ENCODE measurements at regions not wholly inside any gene's neighbourhood (a gene's known extent, or its start where the extent isn't known, plus 50 kb on each side); places are given as distances from the start of the nearest gene placed in this dataset.
A peak's percentile ranks its signal among the peaks of the same experiment; 100 is the strongest.
"Not testable (repeated sequence)": the region's sequence is repeated elsewhere in the genome, so short reads cannot be mapped to it uniquely, and the experiment has no call there.

DNA sequence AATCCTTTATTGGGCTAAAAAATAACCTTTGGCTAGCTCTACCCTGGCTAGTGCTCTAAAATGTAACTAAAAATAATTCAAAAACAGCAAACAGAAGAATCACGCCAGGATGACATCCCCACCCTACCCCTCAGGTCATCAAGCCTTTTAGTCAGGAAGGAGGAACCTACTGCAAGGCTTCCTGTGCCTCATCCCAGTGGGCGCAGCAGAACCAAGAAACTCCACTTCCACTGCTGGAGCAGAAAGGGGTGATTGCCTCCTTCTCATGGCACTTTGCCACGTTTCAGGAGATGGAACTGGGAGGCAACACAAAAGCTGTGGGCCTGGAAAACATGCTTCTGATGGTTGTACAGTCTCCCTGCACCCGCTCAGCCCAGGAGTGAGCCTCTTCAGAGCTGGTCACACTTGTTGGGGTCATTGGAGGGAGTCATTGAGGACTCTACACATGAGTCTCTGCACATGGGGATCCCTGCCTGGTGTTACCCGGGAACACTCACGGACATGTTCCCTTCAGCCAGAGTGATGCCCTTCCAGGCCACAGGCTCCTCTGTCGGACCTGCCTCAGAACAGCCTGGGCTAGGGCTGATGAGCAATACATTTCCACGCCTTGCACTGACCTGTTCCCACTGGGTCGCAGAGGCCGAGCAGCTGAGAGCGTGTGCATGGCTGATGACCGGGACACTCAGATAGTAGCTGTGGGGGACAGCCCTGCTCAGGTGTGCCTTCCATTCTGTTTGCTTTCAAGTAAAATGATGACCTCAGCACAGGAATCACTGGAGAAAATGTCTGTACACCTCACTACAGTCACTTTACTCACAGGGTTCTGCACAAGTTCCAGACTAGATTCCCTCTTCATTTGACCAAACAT lies 355.3 kb downstream of the FGFR2 start:
- DNase-seq = no peak

DNA sequence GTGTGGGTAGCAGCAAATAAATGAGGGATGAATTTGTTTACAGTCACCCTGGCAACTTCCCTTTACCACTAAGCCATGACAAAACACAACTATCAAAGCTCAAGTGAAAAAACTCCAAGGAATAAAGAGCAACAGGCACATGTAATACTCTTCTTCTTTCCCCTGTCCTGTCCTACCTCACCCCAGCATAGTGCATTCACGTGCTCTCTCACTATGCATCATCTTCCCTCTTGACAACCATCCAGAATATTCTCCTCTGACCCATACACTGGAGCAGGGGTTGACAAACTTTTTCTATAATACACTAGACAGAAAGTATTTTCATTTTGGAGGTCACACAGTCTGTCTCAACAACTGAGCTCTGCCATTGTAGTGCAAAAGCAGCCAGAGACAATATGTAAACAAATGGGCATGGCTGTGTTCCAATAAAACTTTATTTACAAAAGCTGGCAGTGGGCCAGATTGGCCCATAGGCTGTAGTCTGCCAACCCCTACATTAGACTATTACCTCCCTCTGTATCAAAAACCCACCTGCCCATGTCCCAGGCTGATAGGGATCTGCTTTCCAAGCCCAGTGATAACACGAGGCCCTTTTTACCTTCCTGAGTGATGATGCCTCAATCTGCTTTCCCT lies 354.5 kb downstream of the FGFR2 start:
- no peak for DNase-seq

DNA sequence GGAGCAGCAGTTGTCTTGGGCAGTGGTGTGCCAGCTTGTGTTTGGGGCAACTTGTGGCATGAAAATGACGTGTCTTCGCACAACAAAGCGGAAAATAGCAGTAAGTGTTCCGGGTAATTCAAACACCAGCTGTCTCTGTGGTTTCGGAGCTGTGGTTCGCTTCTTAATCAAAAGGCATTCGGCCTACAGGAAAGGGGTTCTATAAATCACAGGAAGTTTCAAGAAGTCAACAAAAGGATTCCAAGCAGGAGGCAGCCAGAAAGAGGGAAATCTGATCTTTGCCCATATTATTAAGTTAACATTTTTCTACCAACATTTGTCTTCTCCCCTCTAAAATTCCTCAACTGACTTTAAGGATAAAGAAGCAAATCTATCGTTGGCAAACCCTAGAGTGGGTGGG lies 353.4 kb downstream of the FGFR2 start:
- DNase-seq = peak; percentile 5

DNA sequence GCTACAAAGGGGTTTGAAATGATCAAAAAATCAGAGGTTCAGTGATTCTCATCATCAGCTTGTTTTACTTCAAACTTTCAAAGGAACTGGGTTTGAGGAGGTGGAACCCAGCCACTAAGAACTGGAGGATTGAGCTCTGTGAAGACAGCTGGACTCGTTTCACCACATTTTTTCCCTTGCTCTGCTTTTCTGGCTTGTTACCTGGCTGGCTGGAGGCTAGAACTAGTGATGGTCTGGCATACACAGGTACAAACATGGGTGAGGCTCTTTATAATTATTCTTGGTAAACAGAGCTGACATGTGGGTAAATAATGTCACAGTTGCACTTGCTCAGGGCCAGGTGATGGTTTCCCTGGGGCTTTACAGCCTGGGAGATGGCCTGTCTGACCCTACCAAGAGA lies 352.5 kb downstream of the FGFR2 start:
- DNase-seq = no peak

DNA sequence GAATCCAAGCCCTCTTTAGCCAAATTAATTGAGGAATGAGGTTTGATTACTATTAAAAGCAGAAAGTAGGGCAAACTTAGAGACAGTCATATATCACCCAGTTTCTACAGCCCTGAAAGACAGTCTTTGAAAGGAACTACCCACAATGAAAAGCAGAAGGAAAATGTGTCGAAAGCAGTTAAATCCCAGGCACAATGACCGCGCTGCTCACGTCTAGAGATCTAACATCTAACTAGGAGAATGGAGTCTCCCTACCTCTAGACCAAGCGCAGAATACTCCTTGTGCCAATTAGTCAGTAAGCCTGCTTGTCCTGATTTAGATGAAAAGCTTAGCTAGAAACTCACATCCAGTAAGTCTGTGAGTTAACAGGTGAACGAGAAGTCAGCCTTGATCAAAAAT lies 350.0 kb downstream of the FGFR2 start:
- no peak for DNase-seq

DNA sequence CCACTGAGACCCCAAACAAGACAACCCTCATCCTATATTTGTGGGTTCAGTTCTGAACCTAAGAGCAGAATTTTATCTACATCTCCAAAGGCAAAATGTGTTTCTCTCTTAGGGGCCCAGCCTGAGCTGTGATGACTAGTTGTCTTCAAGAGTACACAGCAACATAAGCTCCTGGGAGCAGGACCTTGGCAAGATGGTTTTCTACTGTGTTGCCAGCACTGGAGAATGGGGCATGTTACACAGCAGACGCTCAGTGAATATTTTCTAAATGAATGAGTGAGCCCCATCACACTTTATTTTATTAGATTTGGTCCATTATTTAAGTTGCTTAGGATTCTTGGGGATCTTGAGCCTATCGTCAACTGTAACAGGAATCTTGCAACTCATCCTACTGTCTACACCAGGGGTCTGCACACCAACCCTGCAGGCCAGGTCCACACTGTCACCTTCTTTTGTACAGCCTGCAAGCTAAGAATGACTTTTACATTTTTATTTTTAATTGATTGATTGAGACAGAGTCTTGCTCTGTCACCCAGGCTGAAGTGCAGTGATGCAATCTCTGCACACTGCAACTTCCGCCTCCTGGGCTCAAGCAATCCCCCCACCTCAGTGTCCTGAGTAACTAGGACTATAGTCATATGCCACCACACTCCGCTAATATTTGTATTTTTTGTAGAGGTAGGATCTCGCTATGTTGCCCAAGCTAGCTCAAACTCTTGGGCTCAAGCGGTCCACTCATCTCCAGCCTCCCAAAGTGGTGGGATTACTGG lies 347.1 kb downstream of the FGFR2 start:
- no peak for DNase-seq

DNA sequence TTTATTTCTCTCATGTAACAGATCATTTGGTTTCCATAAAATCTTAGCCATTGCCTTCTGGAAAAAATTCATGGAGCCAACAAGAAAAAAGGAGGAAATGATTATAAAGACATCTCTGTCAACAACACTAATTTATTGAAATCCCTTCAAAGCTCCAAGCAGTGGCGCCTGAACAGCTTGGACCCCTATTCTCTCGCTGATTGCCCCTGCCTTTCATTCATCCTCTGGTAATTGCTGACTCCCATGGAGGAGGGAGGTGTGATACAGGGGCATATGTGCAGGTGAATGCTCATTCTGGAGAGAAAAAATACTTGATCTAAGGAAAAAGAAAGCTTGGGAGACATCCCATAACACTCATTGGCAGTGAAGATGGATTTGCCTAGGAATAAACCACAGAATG lies 345.5 kb downstream of the FGFR2 start:
- no peak for DNase-seq

DNA sequence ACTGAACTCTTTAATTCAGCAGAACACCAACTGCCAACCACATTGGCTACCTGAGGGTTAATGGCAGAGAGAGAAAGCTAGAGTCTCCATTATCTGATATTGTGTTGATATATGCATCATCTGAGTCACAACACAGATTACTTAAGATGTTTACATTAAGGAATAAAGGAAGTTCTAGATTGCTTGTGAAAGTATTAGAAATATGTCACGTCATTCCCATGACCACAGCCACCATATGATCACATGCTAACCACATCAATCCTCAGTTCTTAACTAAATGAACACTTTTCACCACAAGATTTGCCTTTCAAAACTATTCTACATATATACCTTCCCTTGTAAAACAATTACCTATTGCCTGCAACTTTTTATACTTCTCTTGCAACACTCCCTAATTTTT lies 337.9 kb downstream of the FGFR2 start:
- no peak for DNase-seq

DNA sequence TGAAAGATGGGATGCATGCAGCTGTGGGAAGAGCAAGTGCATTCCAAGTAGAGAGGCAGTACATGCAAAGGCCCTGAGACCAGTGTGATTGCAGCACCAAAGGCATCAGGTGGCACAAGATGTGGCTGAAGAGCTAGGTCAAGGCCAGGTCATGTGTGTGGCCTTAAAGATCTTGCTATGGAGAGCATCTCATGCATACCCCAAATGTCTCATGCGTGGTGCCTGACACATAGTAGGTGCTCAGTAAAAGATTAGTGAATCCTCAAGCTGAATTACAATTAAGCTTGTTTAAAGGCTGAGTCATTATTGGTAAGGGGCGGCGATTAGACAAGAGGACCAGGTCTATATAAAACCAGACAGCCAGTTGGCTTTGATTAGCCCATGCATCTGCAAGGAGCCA lies 336.6 kb downstream of the FGFR2 start:
- no peak for DNase-seq

DNA sequence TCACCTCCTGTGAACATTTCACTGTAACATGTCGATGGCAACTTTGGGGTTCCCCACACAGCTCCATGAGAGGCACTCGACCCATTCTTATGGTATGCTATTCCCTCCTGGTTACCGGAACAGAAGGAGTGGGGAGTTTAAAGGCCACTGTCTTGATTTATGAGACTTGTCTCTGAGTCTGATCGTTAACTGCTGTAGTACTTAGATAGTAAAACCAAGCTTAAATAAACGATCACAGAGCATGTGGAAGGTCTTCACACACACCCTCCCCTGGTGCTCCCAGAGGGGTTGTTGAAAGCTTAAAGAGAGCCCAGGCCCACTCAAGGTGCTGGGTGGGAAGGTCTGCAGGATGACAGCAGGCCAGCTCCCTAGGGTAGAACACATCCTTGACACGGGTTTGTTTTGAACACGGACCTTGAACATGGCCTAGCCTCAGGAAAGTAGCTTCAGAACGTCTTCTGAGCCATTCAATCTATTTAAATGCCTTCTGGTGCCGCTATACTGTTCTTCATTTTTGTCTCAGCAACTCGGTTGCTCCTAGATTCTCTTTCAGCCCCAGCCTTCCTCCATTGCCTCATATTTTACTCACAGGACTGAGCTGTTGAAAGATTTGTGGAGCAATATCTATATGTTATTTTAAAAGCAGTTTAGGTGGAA lies 335.3 kb downstream of the FGFR2 start:
- DNase-seq = no peak

DNA sequence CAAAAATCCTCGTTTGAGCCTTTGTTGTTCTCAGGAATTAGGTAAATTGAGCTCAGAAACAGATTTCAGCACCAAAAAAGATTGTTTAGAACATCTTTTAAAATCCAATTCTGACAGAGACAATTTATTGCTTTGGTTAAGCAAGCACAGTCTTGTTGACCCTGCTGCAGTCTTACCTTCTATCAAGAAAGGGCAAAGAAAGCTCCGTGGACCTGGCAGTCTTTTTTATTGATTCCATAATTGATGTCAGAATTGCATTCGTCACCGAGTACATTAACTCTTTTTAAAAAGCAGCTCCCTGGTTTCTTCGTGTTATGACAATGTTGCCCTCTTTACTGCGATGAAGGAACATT lies 334.8 kb downstream of the FGFR2 start:
- DNase-seq = no peak

DNA sequence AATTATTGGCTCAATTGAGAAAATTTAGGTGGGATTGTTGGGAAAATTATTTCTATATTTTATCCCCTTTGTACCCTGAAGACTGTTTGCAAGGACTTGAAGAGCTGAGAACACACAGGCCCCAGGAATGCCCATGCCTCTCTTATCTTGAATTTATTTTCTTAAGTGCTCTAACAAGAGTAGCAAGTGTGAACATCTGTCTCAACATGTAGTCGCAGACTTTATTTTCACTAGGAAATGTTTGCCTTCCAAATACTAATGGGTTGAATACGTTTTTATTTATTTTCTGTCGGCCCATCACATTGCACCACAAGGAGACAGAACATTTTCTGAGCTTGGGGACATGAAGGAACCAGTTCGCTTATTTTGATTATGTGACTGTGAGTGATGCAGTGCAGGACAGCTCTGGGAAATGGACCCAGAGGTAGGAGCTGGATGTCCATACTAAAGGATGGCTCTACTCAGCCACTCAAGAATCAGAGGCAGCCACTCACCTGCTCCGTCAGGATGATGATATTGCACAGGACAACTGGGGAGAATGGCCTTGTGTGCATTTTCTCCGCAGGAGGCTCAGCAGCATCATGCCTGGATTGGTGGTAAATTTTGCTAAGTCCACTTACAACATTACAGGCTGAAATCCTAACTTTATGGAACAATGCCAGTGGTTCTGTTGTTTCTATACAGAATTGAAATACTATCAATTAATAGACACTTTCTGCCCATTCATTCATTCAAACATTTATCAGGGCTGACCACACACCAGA lies 332.7 kb downstream of the FGFR2 start:
- peak; percentile 14 for DNase-seq

DNA sequence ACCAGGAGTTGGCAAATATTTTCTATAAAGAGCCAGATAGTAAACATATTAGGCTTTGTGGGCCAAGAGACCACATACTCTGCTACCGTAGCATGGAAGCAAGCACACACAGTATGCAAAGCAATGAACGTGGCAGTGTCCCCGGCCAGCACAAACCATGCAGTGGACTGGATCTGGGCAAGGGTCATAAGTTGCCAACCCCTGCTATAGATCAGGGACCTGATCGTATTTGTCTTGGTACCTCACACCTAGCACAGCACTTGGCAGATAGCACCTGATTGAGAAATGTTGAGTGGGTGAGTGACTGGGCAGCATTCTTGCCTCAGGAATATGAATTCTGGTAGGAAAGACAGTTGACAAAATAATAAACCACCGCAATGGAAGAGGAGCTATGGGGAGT lies 331.9 kb downstream of the FGFR2 start:
- no peak for DNase-seq

DNA sequence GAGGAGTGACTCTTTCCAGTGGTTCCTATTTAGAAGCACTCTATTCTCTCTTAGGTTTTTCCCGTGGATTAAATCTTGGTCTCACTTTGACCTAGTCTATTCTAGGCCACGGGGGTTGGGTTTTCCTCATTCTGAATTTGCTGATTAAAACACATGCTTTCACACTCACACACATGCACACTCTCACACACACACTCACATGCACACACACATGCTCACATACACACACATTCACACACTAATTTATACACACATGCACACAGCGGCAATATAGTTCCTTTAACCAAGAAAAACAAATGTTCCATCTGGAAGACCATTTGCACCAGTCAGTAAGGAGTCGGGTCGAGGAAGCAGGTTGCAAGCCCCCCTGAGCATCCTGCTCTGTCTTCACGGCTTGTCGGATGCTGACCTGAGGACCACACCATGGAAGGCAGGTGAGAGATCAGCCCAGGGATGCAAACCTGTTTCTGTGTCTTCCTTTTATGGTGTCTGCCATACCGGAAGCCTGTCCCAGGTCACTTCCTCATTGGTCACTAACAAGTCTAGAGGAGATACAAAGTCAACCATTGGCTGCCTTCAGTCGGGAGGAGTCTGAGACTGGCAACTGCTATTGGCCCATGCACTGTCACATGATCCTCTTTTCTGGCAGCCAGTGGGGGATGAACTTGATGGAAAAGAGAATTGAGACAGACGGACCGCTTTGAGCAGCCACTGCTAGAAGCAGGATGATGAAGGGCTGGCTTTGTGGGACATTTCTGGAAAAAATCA lies 330.8 kb downstream of the FGFR2 start:
- DNase-seq = no peak

DNA sequence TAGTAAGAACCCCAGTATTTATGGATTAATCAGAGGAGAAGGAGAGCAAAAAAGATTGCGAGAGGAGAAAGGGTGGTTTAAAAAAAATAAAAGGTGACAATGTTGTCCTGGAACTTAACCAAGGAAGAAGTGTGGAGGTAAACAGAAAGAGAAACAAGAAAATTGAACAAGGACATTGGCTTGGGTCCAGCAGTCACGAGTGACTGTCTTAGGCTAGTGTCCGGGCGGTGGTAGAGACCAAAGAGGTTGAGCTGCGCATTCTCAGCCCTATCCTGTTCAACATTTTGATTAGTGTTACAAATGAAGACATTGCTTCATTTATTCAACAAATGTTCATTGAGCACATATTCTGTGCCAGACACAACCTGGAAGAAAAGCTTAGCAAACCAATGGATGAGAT lies 329.9 kb downstream of the FGFR2 start:
- DNase-seq = no peak

DNA sequence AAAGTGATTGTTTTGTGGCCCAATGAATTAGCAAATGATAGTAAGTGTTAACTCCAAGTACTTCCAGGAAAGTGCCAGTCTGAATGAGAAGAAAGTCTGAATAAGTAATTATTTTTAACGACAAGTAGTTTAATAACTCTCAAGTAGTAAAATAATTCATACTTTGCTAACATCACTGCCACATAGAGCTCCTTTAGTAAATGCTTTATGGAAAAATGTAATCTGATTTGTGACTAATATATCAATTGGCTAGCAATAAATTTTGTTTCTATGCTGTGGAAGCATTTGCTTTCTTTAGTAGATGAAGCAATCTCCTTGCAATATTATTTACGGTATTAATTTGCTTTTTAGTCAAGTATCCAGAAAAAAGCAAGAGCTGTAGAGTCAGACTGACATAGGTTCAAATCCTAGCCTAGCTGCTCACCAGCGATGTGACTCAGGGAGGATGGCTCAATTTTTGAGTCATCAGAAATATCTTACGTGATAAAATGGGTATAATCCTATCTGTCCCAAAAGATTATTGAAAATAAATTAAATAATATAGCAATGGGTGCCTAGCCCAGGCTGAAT lies 329.3 kb downstream of the FGFR2 start:
- DNase-seq = no peak

DNA sequence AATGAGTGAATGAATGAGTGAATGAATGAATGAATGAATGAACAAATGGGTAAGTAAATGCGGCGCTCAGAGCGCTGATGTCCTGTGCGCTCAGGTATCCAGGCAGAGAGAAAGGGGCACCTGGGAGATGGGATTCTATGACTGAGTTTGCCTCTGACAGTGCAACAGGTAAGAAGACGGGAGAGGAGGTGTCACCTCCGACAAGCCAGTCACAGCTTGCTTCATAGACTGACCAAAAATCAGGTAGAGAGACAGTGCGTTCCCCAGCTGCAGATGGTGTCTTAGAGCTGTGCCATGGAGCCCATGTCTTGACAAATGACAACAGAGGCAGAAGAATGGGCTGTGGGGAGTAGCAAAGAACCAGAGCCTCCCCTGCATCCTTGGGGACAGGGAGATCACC lies 327.3 kb downstream of the FGFR2 start:
- DNase-seq = no peak

DNA sequence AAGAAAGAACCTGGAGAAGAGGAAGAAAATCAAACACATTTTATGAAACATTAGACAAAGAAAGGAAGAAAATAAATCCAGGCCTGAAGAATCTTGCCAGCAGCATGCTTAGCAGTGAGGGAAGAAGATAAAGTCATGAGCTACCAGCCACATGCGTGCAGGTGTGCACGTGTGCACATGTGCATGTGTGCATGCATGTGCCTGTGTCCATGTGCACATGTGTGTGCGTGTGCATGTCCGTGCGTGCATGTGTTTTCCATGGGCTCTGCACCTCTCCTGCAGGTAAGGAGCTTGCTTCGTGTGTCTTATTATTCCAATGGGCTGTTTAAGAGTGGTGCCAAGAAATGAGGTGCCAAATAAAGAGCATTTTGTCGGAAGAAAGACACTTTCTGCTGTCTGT lies 322.2 kb downstream of the FGFR2 start:
- no peak for DNase-seq

DNA sequence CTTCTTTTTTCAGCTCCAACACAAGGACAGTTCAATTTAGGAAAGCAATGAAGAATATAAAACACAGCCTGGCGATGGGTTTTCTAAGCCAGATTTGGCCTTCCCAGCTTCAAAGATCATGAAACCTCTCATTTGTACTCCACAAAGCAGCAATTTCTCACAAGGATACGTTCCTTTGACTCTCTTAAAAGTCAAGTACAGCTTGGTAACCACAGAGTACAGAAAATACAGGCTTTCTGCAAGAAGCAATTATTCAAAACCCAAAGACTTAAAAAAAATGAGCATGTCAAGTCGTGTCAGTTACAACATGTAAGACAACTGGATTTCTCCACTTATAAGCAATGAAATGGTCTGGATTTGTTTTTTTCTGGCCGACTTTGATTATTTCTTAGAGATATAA lies 321.4 kb downstream of the FGFR2 start:
- DNase-seq = peak; percentile 6

DNA sequence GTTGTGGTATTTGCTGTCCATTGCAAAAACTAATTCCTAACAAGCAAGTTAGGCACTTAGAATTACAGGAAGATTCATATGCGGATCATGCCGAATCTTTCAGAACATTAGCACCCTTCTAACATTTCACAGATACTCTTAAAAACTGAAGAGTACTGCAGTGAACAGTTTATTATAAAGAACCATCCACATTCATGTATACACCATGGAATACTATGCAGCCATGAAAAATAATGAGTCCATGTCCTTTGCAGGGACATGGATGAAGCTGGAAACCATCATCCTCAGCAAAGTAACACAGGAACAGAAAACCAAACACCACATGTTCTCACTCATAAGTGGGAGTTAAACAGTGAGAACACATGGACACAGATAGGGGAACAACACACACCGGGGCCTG lies 319.9 kb downstream of the FGFR2 start:
- not testable (repeated sequence) for DNase-seq

DNA sequence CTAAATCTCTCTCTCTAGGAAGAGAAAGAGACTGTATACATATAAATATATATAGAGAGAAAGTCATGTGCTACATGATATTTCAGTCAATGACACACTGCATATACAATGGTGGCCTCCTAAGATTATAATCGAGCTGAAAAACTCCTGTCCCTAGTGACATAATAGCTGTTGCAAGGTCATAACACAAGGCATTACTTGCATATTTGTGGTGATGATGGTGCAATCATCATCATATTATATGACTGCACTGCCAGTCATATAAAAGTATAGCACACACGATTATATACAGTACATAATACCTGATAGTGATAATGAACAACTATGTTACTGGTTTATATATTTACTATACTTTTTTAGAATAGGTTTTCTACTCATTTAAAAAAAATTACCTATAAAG lies 316.7 kb downstream of the FGFR2 start:
- DNase-seq = no peak

DNA sequence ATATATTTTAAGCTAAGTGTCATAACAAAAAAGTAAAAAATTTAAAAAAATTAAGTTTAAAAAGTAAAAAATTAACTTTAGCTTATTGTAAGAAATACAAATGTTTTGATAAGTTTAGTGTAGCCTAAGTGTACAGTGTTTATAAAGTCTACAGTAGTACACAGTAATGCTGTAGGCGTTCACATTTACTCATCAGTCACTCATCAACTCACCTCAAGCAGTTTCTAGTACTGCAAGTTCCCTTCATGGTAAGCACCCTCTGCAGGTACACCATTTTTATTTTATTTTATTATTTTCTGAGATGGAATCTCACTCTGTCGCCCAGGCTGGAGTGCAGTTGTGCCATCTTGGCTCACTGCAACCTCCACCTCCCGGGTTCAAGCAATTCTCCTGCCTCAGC lies 316.0 kb downstream of the FGFR2 start:
- no peak for DNase-seq

Measured in DMS79 treated with DMSO at 0.1 percent for 48 hours (cell line).